GM23338 (cell line): ENCODE measurements at regions not wholly inside any gene's neighbourhood (a gene's known extent, or its start where the extent isn't known, plus 50 kb on each side); places are given as distances from the start of the nearest gene placed in this dataset.

Experiments used
- ATAC-seq: fragments of 200-7000 bp; cut with Tn5 transposase; 3 replicates; pipeline ENCODE4 v1.9.1; 2020
- DNase-seq: peaks from one replicate; pipeline ENCODE4 v3.0.0-alpha.2; 2015; ENCODE audit warnings: low spot score
- H2AFZ ChIP-seq: fragments of 200-600 bp; sonication (generic); 2 replicates; pipeline ENCODE4 v1.8.0; 2016; ENCODE audit warnings: antibody characterized with exemption, mild to moderate bottlenecking, moderate library complexity
- H3F3A ChIP-seq: fragments of 200-600 bp; sonication (generic); replicated peaks from 2 replicates; pipeline ENCODE4 v1.8.0; 2017; ENCODE audit warnings: antibody characterized with exemption, mixed run types, low read depth
- H3K27ac ChIP-seq: fragments of 200-600 bp; sonication (generic); 2 replicates; pipeline ENCODE4 v1.6.1; 2016; ENCODE audit warnings: low read depth
- H3K27me3 ChIP-seq: fragments of 200-600 bp; sonication (generic); 2 replicates; pipeline ENCODE4 v1.8.0; 2016; ENCODE audit warnings: mild to moderate bottlenecking, mixed run types, moderate library complexity; ENCODE audit not compliant: insufficient read depth
- H3K36me3 ChIP-seq: fragments of 200-600 bp; sonication (generic); 2 replicates; pipeline ENCODE4 v1.8.0; 2016; ENCODE audit warnings: mild to moderate bottlenecking; ENCODE audit not compliant: insufficient read depth
- H3K4me1 ChIP-seq: fragments of 200-600 bp; sonication (generic); 2 replicates; pipeline ENCODE4 v1.8.0; 2016; ENCODE audit warnings: mild to moderate bottlenecking, moderate library complexity; ENCODE audit not compliant: insufficient read depth
- H3K4me2 ChIP-seq: fragments of 200-600 bp; sonication (generic); 2 replicates; pipeline ENCODE4 v1.7.1; 2017; ENCODE audit warnings: mixed run types
- H3K4me3 ChIP-seq: fragments of 200-600 bp; sonication (generic); 2 replicates; pipeline ENCODE4 v1.6.1; 2016; ENCODE audit warnings: mixed run types
- H3K79me2 ChIP-seq: fragments of 200-600 bp; sonication (generic); replicated peaks from 2 replicates; pipeline ENCODE4 v1.8.0; 2017; ENCODE audit warnings: mild to moderate bottlenecking; ENCODE audit not compliant: insufficient read depth
- H3K9me2 ChIP-seq: fragments of 200-600 bp; sonication (generic); 2 replicates; pipeline ENCODE4 v1.8.0; 2017; ENCODE audit not compliant: insufficient read depth
- H4K20me1 ChIP-seq: fragments of 200-600 bp; sonication (generic); replicated peaks from 2 replicates; pipeline ENCODE4 v1.8.0; 2017; ENCODE audit warnings: mild to moderate bottlenecking; ENCODE audit not compliant: insufficient read depth
- H3K27ac Mint-ChIP-seq: 2 replicates; pipeline ENCODE4 v1.8.0; 2020; ENCODE audit warnings: inconsistent platforms, mild to moderate bottlenecking, moderate library complexity, mixed read lengths
- H3K27me3 Mint-ChIP-seq: 3 replicates; pipeline ENCODE4 v1.8.0; 2022; ENCODE audit warnings: low read depth, mild to moderate bottlenecking, moderate library complexity, mixed read lengths, inconsistent platforms; ENCODE audit not compliant: insufficient read depth, poor library complexity
- H3K36me3 Mint-ChIP-seq: 3 replicates; pipeline ENCODE4 v1.8.0; 2021; ENCODE audit warnings: low read depth, mild to moderate bottlenecking, inconsistent platforms, moderate library complexity, mixed read lengths
- H3K4me1 Mint-ChIP-seq: 3 replicates; pipeline ENCODE4 v1.8.0; 2020; ENCODE audit warnings: mild to moderate bottlenecking, inconsistent platforms, mixed read lengths
- H3K4me3 Mint-ChIP-seq: 3 replicates; pipeline ENCODE4 v1.8.0; 2021; ENCODE audit warnings: moderate library complexity, mild to moderate bottlenecking, inconsistent platforms, mixed read lengths
- H3K9me3 Mint-ChIP-seq: 3 replicates; pipeline ENCODE4 v1.8.0; 2020; ENCODE audit warnings: moderate library complexity, mild to moderate bottlenecking, inconsistent platforms, mixed read lengths
- CREB1 ChIP-seq: fragments of 250-450 bp; sonication (Bioruptor Pico); IDR thresholded peaks from 2 replicates; pipeline ENCODE4 v1.5.0; 2020; ENCODE audit warnings: low read depth, mild to moderate bottlenecking, moderate library complexity
- CTCF ChIP-seq, 2 experiments: fragments of 200-600 bp in 1 of 2; sonication (generic) in 1 of 2; conservative IDR thresholded peaks; 2 replicates each; pipeline versions ENCODE4 v1.5.1 to v1.6.1; 2016 to 2017; ENCODE audit warnings: antibody characterized with exemption in 2 of 2, low read depth in 2 of 2, mild to moderate bottlenecking in 2 of 2, moderate library complexity in 1 of 2
- EZH2 ChIP-seq: fragments of 200-600 bp; sonication (generic); IDR thresholded peaks from one replicate; pipeline ENCODE4 v1.8.0; 2017; ENCODE audit warnings: antibody characterized with exemption, mild to moderate bottlenecking, low read depth; ENCODE audit not compliant: unreplicated experiment
- NANOG ChIP-seq: IDR thresholded peaks from 2 replicates; pipeline ENCODE4 v1.6.1; 2016; ENCODE audit warnings: antibody characterized with exemption, borderline replicate concordance
- STAT1 ChIP-seq: IDR thresholded peaks from one replicate; pipeline ENCODE4 v1.6.1; 2016; ENCODE audit warnings: antibody characterized with exemption; ENCODE audit not compliant: unreplicated experiment
- ZNF114 ChIP-seq: fragments of 250-450 bp; sonication (Bioruptor Pico); IDR thresholded peaks from 2 replicates; pipeline ENCODE4 v1.5.0; 2020; ENCODE audit warnings: mild to moderate bottlenecking, moderate library complexity
- ZNF331 ChIP-seq: fragments of 250-450 bp; sonication (Bioruptor Pico); IDR thresholded peaks from 2 replicates; pipeline ENCODE4 v1.5.0; 2020; ENCODE audit warnings: low read depth, mild to moderate bottlenecking, moderate library complexity

- peaks cover 15% of the 10 kb centered on the region for H3K4me1 Mint-ChIP-seq
- H2AFZ ChIP-seq = no peak overlapping the region
- no peaks in the 10 kb centered on the region for H3K36me3 Mint-ChIP-seq
- no peak overlapping the region for H3K27ac Mint-ChIP-seq
- peaks cover 11% of the 10 kb centered on the region; the same call in 1 of the 2 replicates for H3K9me2 ChIP-seq
- H3K4me3 Mint-ChIP-seq = no peak overlapping the region
- H3K9me3 Mint-ChIP-seq = no peaks in the 10 kb centered on the region
- no peaks in the 10 kb centered on the region for H3K4me1 ChIP-seq
- H3K27me3 Mint-ChIP-seq = peaks cover 3% of the 10 kb centered on the region
- DNase-seq (no peak), ATAC-seq (no peak)
- H4K20me1 ChIP-seq = no peaks in the 10 kb centered on the region
- no peak overlapping the region for H3K27ac ChIP-seq
- no peak overlapping the region for H3K4me3 ChIP-seq
- H3K36me3 ChIP-seq = no peaks in the 10 kb centered on the region
- no peaks in the 10 kb centered on the region for H3K27me3 ChIP-seq
- TF ChIP-seq EZH2 (no peak), CREB1 (no peak)
- no peaks in the 10 kb centered on the region for H3K79me2 ChIP-seq
- no peaks in the 10 kb centered on the region for H3F3A ChIP-seq
- H3K4me2 ChIP-seq = no peak overlapping the region
Observed at GRCh38 chr6:134480593-134480992, 162.7 kb upstream of the SGK1 start.

- Mint-ChIP-seq H3K27ac (no peak overlapping the region), H3K36me3 (no peaks in the 10 kb centered on the region), H3K4me3 (no peak overlapping the region), H3K4me1 (peaks cover 15% of the 10 kb centered on the region), H3K27me3 (peaks cover 3% of the 10 kb centered on the region), H3K9me3 (no peaks in the 10 kb centered on the region)
- Histone ChIP-seq H3K4me3 (no peak overlapping the region), H2AFZ (no peak overlapping the region), H3K36me3 (no peaks in the 10 kb centered on the region), H3K4me1 (no peaks in the 10 kb centered on the region), H4K20me1 (no peaks in the 10 kb centered on the region), H3K27me3 (no peaks in the 10 kb centered on the region), H3F3A (no peaks in the 10 kb centered on the region), H3K4me2 (no peak overlapping the region), H3K9me2 (peaks cover 11% of the 10 kb centered on the region; the same call in 1 of the 2 replicates), H3K27ac (no peak overlapping the region), H3K79me2 (no peaks in the 10 kb centered on the region)
- DNase-seq = no peak
- no peak for ATAC-seq
- TF ChIP-seq CREB1 = no peak
- no peak for TF ChIP-seq NANOG
- TF ChIP-seq ZNF114 (CRISPR knock-in tag) = no peak
- no peak for TF ChIP-seq CTCF (conservative IDR thresholded peaks at IDR 0.05; ENCODE audit: low read depth in 2 of 2)
Observed at GRCh38 chr6:134478764-134479399, 161.0 kb upstream of the SGK1 start.

GRCh38 chr6:134477991-134478635 is 160.2 kb upstream of the SGK1 start:
- H4K20me1 ChIP-seq = no peaks in the 10 kb centered on the region
- no peaks in the 10 kb centered on the region for H3K36me3 ChIP-seq
- no peak overlapping the region for H3K27ac Mint-ChIP-seq
- peaks cover 3% of the 10 kb centered on the region for H3K27me3 Mint-ChIP-seq
- no peak overlapping the region for H3K4me3 Mint-ChIP-seq
- DNase-seq = no peak
- H3K4me1 ChIP-seq = no peaks in the 10 kb centered on the region
- H3K27me3 ChIP-seq = no peaks in the 10 kb centered on the region
- peak overlapping the region; percentile 25; the same call in 1 of the 2 replicates for H2AFZ ChIP-seq
- H3K4me3 ChIP-seq = no peak overlapping the region
- H3K4me2 ChIP-seq = no peak overlapping the region
- no peaks in the 10 kb centered on the region for H3K36me3 Mint-ChIP-seq
- no peaks in the 10 kb centered on the region for H3K9me3 Mint-ChIP-seq
- no peaks in the 10 kb centered on the region for H3F3A ChIP-seq
- no peaks in the 10 kb centered on the region for H3K79me2 ChIP-seq
- no peak for ATAC-seq
- H3K27ac ChIP-seq = no peak overlapping the region
- H3K4me1 Mint-ChIP-seq = peaks cover 14% of the 10 kb centered on the region
- peaks cover 11% of the 10 kb centered on the region; the same call in 1 of the 2 replicates for H3K9me2 ChIP-seq
- TF ChIP-seq CREB1 (no peak), EZH2 (no peak), ZNF331 (no peak), STAT1 (no peak), CTCF (conservative IDR thresholded peaks at IDR 0.05; ENCODE audit: low read depth in 2 of 2) (no peak)
